Fibroblast of peridontal ligament (primary cell): ENCODE measurements at regions not wholly inside any gene's neighbourhood (a gene's known extent, or its start where the extent isn't known, plus 50 kb on each side); places are given as distances from the start of the nearest gene placed in this dataset.

Experiments used
- DNase-seq: peaks from one replicate; pipeline ENCODE4 v3.0.0-alpha.2; 2010; ENCODE audit errors: extremely low read depth

DNA sequence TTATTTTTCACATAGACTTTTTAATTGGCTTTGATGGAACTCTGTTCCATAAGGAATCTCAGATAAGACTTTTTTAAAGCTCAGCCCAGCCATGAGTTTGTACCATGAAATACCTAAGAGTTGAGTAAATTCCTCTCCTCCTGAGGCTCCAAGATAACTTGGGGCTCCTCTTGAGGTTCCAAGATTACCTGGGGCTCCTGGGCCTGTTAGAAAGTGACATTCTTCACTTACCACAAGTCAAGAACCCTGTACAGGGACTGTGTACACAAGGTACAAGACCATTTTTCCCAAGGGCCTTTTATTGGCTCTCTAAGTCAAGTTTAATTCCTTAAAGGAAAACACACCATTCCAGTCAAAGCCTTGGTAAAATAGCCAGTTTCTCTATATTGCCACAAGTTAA lies 111.3 kb upstream of the PRR20G start:
- no peak for DNase-seq

DNA sequence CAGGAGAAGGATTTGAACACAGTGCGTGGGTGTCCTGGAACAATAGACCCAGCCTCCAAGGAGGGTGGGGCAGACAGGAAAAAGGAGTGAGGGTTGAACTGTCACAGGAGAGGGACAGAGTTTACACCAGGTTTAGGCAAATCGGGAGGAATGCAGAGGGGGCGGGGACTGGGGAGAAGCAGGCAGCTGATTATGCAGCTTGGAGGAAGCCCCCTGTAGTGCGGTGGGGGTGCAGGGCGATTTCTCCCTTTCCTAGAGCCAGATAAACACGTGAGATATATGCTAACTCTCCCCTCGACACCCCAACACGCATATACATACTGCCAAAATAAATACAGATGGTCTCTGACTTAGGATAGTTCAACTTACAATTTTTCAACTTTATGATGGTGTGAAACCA lies 108.6 kb upstream of the PRR20G start:
- DNase-seq: no peak

DNA sequence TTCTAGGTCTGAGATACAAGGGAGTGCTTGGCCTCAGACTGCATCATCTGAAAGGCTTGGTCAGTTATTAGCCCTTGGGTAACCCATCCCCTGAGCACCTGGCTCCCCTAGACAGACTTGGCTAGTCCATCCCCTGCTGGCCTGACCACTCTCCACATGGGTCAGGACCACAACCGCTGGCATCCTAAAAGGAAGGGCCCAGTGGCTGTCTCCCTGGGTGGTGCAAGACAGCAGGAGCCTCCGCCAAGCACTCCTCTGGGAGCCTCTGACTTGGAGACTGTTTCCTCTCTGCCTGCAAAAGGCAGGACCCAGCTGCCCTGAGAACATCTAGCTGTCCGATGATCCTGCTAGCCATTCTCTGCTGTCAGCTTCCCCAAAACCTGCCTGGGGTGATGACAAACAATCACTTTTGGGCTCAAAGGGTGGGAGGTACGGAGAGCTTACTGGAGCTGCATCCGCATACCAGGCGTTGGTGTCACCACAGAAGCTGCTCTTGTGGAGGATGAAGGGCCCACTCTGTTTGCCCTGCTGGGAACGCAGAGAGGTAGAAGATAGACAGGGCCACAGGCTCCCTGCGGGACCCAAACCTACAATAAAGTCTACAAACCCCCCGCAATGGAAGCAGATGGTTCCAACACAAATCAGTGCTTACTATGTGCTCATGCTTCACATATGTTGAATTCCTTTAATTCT lies 108.0 kb upstream of the PRR20G start:
- no peak for DNase-seq

DNA sequence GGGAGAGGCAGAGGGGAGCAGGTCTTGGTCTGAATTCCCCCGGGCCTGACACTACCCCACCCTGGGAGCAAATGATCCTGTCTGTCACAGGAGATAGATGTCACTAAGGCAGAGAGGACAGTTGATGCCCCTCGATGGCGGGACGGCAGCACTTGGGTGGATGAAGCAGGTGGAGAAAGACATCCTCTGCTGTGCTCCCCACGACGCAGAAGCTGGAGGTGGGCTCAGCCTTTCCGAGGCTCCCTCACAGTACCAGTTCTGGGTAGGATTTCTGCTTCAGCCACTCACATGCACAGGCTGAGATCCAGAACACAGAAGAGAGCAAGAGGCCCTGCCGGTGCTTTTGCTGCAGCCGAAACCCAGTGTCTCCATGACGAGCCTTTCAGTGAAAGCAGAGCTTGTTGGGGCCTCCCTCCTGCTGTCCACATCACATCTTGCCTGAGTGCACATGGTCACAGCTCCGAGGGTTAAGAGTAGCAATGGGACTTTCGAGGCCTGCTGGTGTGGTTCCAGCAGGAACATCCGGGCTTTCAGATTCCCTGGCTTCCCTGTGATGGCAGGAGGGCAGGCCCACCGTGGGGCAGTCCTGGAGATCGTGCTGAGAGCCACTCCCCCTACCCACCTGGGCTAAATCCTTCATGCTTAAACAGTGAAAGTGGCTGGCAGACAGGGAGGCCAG lies 107.3 kb upstream of the PRR20G start:
- DNase-seq: no peak

DNA sequence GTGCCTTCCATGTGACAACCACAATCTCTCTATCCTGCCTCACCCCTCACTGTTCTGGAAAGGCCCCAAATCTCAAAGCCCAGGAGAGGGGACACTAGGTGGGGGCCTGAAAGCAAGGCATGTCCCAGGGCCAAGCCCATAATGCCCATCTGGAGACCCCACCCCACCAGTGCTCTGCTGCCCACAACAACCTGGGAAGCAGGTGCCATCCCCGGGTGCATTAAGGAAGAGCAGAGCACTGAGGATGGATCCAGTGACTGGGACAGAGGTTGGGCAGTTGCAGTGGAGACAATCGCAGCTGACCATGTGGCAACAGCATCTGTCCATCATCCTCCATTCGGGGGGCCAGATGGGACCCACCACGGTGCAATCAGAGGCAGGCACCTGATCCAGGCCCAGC lies 106.2 kb upstream of the PRR20G start:
- DNase-seq: no peak

DNA sequence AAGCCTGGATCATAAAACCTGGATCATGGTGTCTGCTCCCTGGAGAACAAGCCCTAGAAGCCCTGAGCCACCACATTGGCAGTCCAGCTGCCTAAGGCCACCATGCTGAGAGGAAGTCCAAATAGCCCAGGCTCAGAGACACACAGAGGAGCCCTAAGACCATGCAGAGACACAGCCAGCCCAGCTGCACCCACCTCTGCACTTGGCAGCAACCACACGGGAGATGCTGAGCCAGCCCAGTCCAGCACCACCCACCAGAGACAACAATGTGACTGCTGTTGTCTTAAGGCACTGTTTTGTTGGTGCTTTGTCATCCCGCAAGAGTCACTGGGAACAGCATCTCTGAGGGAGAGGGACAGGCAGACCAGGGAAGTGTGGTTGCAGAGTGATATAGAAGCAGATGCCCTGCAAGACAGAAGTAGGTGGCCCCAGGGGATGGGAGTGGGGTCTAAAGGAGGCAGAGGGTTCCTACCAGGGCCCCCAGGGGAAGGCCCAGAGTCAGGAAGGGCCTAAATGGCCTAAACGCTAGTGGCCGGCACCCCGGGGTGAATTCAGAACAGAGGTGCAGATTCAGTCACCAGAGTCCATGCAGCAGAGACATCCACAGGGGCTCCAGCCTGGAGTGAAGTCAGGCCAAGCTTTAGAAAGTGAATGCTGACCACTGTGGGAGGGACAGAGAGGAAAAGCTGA lies 105.4 kb upstream of the PRR20G start:
- no peak for DNase-seq

DNA sequence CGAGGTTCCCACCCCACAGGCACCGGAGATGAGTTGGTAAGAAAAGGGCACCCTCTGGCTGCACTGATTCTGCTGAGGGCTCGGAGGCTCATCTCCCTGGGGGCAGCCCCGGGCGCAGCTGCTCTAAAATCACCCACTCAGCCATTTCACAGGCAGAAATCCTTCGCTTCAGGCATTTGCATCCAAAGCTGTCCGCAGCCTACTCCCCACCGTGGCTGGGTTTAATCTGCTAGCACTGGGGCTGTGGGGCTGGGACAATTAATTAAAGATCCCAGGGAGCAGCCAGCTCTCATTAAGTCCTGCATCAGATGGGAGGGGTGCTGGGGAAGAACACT lies 104.3 kb upstream of the PRR20G start:
- no peak for DNase-seq

DNA sequence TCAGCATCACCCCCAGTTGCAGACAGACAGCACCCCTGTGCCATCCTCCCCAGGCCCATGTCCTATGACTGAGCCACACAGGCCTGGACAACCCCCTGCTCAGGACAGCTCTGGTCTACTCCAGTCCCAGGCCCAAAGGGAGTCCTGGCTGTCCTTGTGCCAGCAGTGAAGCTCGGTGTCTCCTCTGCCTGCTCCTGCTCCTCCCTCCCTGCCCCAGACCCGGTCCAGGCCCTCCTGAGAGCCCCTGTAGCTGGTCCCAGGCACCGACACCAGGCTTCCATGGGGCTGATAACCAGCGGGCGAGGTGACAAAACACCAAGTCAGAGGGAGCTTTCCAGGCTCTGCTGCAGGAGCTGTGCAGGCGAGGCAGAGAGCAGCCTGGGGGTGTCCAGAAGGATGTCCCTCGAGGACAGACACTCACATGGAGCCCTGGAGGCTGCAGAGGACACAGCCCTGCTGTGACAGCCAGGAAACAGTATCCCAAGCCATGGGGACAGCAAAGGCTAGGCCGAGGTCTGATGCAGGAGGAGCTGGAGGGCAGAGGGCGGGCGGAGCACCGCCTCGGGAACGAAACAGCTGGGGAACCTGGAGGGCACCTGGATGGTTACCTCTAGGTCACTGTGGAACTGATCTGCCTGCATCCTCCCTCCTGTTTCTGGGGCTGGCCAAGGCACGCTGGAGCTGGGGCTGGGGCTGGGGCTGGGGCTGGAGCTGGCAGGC lies 103.8 kb upstream of the PRR20G start:
- DNase-seq: no peak

DNA sequence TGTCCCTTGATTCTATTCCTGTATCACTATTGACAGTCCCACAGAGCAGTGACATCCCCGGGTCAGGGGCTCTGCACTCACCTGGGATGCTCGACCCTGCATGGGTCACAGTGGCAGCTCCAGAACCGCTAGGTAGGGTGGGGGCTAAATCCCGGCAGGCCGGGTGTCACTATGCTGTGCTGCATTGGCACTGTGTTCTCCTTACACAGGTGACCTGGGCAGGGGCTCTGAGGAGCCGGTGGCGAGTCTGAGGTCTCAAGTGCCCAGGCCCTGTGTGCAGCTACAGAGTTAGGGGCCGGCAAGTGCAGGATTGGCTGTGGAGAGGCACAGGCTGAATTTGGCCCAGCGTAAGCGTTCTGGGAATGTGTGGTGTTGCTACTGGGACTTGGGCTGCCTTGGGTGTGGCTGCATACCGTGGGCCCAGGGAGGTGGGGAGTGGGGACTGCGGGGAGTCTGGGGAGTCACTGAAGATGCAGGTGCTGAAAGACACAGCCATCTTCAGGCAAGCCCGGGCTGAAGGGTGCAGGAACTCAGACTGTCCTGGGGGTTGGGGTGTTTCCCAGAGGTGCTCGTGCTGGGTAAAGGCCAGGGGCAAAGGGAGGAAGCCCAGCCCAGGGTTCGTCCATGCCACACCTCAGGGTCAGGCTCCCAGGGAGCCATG lies 102.6 kb upstream of the PRR20G start:
- DNase-seq: no peak

DNA sequence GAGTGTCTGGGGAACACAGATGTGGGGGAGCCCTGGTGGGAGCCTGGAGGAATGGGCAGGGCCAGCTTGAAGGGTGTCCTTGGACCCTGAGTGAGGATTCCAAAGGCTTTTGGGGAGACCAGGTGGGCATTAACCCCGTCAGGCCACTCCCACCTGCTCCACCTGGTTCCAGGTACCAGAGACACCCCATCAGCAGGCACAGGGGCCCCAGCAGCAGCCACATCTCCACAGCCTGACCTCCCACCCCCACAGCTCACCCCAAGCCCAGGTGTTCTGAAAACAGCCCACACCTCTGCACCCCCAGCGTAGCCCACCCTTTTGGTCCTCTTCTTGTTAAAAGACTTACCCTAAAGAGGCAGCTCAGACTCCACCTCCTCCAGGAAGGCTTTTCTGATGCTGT lies 102.1 kb upstream of the PRR20G start:
- no peak for DNase-seq

DNA sequence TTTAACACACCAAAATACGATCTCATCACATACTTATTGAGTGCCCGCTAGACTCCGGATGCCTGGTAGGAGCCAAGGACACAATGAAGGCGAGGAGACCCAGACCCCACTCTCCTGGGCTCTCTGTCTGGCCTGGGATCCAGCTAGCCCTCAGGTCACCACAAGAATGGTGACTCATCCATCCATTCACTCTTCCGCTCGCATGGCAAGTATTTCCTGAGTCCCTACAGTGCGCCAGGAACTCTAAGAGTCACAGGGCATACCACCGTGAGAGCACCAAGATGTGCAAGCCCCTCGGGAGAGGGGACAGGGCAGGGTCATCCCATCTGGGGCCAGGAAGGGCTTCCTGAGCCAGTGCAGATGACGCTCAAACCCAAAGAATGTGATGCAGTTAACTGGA lies 101.6 kb upstream of the PRR20G start:
- DNase-seq: no peak

DNA sequence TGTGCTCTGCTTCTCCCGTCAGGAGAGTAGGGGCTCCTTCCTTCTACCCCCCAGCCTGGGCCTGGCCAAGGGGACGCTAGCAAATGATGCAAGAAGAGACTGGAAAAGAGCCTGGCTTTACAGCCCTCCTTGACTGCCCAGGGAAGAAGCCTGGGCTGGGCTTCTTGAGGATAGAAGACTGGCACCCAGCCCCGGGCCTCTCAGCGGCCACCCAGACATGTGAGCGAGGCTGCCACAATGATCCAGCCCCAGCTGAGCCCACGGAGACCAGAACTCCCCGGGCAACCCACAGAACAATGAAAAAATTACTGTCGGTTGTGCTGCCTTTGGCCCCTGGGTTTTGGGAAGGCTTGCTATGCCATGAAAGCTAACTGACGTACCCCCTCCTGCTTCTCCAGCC lies 100.6 kb upstream of the PRR20G start:
- DNase-seq: no peak

DNA sequence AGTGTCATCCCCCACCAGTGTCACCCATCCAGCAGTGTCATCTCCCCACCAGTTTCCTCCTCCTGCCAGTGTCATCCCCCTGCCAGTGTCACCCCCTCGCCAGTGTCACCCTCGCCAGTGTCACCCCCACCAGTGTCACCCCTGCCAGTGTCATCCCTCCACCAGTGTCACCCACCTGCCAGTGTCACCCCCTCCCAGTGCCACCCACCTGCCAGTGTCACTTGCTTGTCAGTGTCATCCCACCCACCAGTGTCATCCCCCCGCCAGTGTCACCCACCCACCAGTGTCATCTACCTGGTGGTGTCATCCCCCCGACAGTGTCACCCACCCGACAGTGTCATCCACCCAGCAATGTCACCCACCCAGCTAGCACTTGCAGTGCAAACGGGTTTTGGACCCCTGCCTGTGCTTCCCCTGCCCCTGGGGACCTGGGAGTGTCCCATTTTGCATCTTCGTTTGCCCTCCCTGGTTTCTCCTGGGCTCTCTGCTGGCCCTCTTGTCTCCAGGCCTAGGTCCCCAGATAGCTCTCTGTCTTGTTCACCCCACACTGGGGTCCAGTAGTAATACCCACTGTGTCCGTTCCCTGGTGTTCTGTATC lies 99.8 kb upstream of the PRR20G start:
- no peak for DNase-seq

DNA sequence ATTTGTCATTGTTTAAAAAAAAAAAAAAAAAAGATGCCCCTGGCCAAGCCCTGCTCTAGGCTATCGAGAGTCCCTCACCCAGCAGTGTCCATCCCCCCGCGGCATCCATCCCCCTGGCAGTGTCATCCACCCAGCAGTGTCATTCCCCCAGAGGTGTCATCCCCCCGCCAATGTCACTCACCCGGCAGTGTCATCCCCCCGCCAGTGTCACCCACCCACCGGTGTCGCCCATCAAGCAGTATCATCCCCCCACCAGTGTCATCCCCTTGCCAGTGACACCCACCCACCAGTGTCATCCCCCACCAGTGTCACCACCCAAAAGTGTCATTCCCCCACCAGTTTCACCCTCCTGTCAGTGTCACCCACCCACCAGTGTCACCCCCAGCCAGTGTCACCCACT lies 99.3 kb upstream of the PRR20G start:
- no peak for DNase-seq

DNA sequence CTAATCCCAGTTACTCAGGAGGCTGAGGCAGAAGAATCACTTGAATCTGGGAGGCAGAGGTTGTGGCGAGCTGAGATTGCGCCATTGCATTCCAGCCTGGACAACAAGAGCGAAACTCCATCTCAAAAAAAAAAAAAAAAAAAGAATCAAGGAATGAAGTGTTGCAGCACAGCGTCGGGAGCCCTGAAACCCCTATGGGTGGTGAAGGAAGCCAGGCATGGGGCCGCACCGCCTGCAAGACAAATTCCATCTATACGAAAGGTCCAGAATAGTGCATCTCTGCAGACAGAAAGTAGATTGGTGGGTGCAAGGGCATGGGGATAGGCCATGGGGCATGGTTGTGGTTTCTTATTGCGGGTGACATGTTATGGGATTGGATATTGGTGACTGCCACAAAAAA lies 98.6 kb upstream of the PRR20G start:
- DNase-seq: no peak

DNA sequence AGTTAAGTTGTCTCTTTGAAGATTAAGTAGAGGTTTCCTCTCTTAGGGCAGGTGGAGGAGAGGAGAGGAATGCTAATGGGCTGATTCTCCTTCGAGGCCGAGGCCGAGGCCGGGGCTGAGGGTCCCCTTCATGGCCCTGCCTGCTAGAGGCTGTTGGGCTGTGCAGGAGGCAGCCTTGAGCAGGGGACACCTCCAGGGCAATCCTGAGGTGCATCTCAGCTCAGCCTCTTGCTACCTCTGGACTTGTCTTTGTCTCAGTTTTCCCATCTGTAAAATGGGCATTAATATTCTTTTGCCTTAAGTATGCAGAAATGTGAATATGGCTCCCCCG lies 97.7 kb upstream of the PRR20G start:
- DNase-seq: no peak

DNA sequence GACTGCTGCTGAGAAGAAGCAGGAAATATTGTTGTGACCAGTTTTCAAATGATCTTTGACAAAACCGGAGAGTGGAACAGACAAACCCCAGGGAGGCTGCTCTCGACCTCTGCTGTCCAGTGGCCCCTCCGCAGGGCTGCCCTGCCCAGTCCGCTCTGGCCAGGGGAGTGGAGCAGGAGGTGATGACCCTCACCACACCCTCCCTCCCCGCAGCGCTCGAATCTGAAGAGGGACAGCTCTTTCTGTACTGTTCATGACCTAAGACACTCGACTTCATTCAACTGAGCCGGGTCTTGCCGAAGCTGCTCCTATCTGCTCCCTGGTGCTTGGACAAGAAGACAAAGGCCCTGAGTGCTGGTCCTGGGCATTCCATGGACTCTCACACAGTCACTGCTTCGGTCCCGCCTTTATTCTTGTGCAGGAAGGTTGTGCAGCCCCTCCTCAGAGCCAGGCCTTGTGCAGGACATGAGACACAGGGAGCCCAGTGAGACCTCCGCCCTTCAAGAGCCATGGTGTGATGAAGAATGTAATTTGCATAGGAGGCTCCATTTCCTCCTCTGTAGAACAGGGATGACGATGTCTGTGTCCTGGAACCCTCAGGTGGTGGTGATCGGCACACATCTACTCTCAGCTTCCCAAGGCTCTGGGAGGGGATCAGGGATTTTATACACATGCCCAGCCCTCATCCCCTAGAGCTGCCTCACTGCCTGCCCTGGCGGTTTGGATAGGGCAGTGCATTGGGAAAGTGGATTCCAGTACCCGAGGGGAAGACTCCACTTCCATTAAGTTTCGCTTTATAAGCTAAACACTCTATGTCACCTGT lies 97.1 kb upstream of the PRR20G start:
- no peak for DNase-seq

DNA sequence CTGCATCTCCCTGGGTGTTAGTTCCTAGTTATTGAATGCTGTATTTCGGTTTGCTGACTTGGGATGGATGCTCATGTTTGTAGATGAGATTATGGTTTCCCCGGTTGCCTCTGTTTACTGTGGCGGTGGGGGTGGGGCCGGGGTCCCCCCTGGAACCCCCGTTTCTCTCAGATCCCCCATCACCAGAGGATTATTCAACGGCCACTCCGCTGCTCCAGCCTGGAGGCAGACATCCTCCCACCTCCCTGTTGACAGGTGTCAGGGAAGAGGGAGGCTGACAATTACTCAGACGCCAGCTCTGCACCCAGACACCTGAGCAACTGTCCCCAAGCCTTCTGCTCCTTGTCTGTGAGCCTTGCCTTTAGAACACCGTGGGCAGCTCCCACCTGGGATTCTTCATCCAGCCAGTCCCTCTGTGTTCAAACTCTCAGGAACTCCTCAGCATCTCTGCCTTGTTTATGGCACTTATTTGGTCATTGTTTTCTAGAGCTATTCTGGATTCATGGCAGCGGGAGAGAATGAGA lies 95.9 kb upstream of the PRR20G start:
- DNase-seq: no peak

DNA sequence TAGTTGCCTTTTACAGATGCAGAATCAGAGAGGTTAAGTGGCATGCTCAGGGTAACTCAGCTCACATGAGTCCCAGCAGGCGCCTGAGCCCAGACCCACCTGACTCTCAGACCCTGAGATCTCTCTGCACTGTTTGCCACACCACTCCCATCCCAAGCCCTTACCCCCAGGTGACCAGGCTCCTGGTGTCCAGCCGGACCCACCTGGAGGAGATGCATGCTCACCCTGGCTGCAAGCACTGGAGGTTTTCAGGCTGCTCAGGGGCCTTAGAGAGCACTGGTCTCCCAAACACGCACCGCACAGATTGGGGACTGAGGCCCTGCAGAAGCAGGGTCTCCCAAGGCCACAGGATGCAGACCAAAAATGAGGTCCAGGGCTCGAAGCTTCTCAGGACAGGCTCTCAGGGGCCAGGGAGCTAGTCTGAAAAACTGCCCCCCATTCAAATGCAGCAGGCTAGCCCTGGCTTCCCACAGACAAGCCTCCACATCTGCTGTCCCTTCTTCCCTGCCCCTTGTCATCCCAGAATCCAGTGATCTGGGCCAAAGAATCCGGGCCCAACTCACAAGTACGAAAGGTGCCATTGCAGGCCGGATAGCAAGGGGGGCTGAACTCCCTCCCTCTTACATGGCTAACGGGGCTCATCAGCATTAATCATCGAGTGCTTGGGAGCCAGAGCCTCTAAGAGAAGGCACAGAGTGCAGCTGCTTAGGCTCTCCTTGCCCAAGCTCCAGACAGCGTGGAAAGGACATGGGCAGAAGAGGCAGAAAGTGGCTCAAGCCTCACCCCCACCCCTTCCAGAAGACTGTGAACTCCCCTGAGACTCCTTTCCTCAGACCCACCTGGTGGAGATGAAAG lies 90.2 kb upstream of the PRR20G start:
- no peak for DNase-seq
